NCI-H446 (cell line): ENCODE measurements at regions not wholly inside any gene's neighbourhood (a gene's known extent, or its start where the extent isn't known, plus 50 kb on each side); places are given as distances from the start of the nearest gene placed in this dataset.
A peak's percentile ranks its signal among the peaks of the same experiment; 100 is the strongest.
"Not testable (repeated sequence)": the region's sequence is repeated elsewhere in the genome, so short reads cannot be mapped to it uniquely, and the experiment has no call there.

Experiments
- DNase-seq, 2 experiments: peaks; one replicate each; lab custom pipeline; 2025; lab: John Stamatoyannopoulos, UW

DNA sequence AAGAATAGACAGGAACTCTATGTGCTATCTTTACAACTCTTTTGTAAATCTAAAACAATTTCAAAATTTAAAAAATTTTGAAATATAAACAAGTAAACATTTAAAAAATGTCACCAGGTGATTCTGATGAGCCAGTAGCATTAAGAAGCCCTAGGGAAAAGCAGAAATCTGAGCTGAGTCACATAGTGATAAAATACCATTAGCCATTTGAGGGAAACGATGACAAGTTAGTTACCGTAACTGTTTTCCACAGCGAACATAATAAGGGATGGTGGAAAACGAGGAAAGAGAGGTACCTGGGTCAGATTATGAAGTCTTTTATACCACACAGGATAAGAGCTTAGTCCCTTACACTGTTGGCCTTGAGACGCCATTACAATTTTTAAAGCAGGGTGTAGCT, 55.5 kb downstream of the PRR15 start:
- DNase-seq, result no peak

DNA sequence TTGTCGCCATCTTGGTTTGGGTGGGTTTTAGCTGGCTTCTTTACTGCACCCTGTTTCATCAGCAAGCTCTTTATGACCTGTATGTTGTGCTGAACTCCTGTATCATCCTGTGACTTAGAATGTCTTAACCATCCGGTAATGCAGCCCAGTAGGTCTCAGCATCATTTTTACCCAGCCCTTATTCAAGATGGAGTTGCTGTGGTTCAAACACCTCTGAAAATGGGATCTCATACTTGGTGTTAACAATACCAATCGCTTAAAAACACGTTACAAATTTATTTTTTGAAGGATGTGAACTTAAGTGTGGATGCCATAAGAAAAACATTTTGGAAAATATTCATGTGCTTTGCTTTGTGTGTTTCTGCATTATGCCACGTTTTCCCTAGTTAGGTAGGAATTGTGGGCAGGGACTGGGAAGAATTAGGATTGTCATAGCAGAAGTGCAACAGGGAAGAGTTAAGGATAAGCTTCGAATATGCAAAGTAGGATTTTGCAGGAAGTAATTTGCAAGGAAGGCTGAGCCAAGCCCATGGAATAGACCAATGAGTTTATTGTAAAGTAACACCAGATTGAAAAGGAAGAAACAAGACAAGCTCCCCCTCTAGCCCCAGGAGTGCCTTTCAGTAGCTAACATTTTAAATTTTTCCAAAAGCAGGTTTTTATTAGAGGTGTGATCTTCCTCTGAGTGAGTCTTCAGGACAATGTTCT, 56.4 kb downstream of the PRR15 start:
- DNase-seq, result no peak

DNA sequence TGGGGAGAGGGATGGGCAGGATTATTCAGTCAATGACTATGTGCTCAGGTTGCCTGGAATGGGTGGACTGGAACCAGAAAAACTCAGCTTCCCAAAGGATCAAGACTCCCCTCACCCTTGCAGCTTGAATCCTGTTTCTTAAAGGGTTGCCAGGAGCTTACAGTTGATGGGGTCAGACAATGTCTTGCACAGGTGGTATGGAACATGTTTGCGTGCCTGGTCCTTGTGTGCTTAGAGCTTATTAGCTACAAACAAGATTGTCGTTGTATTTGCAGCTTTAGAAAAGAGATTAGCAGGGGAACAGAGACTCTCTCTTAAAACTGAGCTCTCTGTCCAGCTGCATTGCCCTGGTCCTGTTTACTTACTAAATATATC, 56.9 kb downstream of the PRR15 start:
- no peak for DNase-seq

DNA sequence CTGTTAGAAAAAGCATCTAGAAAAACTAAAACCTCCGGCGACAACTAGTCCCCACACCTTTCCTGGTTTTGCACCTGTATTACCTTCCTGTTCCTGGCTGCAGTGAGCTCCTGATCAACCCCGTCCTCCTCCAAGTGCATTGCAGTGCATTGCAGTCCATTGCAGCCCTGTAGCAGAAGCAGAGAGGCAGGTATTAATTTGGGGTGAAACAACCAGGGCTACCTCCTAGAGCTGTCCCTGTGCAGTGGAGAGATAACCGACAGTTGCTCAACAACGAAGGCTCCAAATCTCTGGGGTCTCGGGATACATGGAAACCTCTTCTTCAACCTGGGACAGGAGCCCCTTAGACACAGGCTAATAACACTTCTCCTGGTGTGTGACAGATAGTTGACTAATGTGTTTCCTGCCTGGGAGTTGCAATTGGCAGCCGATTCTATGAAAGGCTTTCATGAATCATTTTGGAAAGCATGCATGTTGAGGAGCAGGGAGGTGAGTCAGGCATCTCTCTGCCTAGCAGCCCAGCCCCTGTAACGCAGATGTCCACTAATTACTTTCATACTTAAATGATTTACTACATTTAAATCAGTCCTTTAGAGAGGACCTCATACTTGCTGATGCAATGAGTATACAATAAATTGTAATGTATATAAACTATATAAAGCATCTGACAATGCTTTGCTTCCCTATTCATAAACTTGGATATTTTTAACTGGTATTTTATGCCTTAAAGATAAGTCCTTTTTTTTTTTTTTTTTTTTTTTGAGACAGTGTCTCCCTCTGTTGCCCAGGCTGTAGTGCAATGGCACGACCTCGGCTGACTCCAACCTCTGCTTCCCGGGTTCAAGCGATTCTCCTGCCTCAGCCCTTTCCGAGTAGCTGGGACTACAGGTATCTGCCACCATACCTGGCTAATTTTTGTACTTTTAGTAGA, 59.0 kb downstream of the PRR15 start:
- peak; percentile 18 to 60 for DNase-seq

DNA sequence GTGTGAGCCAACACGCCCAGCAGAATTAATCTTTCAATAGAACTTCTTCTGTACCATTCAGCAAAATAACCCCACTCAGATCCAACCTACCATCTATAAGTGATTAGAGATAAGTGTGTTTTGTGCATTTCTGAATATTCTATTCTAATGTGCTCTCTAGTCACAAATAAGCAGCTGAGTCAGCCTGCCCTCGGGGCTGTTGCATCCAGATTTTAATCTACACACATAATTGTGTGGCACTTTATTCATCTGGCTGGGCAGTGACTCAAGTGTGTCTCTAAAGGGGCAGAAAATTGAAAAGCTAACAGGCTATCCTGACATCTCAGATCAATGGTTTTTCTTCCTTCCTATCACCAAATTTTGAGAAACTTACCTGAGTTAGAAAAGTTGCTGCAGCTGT, 60.3 kb downstream of the PRR15 start:
- no peak for DNase-seq

DNA sequence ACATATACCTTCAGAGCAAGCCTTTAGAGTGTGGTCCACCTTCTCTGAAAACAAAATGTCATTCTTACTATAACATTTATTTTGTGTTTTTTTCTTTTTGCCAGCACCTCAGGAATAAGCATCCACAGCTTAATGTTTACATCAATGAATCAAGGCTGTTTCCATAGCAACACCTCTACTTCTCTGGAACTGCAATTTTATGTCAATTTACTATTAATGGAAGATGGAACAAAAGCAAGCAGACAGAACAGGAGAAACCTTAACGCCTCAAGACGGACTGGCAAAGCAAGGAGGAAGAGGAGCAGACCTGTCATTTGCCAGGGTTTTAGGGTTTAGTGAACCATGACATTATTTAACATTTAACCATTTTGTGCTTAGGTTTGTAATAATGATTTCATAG, 63.1 kb downstream of the PRR15 start:
- no peak for DNase-seq

DNA sequence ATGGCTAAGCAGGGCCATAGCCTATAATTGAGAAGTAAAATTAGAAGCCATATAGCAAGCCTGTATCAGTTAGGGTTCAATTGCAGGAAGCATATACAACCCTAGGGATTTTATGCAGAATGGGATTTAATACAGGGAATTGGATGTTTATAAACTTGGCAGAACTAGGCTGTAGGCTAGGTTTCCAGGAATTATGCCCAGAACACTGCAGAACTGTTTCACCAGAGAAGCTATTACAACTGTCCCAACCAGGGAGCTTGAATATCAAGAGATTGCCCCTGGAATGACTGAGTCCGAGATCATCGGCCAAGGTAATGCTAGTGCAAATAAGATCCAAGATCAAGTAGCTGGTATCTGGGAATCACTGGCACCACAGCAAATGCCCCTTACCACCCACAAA, 64.0 kb downstream of the PRR15 start:
- no peak for DNase-seq

DNA sequence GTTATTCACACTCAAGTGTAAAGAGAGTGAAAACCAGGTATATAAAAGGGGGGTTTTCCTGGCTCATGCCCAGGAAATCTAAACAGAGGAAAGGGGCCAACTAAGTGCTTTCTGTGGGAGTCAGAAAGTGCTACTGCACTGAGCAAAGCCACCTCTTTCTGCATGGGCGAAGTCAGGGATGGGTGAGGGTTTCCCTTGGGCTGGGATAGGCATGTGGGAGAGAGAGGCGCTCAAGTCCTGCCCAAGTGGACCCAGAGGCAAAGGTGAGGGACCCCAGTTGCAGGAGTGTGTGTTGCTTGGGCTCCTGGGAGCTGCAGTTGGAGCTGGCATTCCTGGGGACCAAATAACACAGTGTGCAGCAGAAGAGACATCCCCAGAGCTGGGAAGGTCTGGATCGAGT, 65.9 kb downstream of the PRR15 start:
- no peak for DNase-seq

DNA sequence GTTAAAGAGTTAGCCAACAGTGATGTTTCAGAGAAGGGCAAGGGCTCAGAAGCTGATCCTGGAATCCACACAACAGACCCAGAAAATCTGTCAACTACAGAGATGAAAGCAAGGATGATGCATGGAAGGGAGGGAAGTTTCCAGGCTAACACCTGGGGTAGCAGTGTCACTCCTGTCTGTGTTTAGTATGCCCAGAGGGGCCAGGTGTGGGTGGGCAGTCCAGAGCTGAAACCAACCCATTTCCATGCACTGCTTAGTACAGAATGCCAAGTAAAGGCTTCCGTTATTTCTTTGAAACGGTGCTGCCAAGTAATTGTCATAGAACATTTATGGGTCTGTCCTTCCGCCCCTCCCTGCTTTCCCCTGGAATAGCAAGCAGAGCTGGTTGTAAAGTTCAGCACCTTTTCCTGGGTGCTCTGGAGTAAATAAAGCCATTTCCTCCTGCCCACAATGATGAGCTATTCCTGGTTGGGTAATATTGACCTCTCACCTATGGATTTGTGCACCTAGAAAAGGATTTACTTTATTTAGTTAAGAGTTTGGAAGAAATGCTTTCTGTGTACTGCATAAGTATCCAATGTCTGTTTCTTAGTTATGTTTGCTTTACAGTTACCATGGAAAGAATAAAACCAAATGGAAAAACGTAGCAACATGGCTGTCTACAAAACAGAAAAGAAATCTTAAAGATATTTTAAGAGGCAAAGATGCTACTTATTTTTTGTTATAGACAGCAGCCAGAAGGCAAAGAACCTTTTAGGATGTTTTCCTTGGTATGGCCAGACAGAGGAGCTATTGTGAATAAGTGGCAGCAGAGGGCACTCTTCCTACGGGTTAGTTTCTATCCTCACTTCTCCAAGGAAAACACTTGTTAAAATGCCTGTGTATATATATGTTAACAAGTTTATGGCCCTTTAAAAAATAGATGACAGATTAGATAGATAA, 71.7 kb downstream of the PRR15 start:
- peak in 1 of 2 experiments; percentile 36 for DNase-seq

DNA sequence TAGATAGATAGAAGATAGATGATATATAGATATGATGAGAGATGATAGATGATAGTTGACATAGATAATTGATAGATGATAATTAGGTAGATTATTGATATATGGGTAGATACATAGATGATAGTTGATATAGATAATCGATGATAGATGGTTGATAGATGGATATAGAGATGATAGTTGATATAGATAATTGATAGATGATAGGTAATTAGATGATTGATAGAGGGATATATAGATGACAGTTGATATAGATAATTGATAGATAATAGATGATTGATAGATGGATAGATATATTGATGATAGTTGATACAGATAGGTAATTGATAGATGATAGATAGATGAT, 72.3 kb downstream of the PRR15 start:
- DNase-seq, result no peak

DNA sequence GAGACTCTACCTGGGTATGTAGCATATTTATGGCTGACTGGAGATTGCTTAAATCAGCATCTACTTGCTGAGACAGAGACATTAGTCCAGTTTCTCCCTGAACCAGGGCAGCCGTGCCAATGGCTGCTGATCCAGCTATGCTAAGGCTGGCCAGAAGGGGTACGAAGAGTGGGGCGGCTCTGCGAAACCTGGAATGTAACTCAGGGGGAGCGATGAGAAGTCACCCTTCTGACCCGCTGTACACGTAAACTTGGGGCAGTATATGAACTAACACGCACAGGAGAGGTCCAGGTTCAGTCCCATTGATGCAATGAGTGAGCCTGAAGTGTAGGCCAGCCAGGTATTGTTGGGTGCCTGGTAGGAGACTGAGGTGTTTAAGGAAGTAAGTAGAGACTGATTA, 73.7 kb downstream of the PRR15 start:
- no peak for DNase-seq

DNA sequence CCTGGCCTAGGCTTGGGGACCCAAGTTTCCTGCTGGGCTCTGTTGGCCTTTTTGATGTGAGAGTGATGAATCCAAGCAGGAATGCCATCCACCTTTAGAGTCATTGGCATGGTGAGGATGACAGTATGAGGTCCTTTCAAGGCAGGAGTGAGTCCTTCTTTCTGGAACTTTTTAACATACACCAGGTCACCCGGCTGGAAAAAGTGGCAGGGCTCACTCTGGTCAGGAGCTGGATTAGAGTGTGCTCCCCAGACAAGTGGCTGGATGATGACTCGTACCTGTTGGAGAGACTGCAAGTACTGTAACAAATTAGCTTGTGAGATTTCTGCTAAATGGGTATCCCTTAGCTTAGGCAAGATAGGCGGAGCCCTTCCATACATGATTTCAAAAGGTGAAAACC, 75.2 kb downstream of the PRR15 start:
- not testable (repeated sequence) for DNase-seq

DNA sequence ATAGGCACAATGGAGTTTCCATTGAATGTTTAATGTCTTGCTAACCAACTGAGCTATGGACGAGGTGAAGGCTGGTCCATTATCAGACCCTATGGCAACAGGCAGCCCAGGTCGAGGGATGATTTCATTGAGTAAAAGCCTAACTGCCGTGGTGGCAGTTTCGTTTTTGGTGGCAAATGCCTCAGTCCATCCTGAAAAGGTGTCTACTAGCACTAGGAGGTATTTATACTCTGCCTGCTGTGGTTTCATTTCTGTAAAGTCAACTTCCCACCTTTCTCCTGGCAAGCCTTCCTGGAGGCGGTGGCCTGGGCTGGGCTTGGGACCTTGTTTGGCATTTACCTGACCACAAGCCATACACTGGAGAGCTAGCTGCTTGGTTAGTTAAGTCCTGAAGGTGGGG, 75.8 kb downstream of the PRR15 start:
- no peak for DNase-seq

DNA sequence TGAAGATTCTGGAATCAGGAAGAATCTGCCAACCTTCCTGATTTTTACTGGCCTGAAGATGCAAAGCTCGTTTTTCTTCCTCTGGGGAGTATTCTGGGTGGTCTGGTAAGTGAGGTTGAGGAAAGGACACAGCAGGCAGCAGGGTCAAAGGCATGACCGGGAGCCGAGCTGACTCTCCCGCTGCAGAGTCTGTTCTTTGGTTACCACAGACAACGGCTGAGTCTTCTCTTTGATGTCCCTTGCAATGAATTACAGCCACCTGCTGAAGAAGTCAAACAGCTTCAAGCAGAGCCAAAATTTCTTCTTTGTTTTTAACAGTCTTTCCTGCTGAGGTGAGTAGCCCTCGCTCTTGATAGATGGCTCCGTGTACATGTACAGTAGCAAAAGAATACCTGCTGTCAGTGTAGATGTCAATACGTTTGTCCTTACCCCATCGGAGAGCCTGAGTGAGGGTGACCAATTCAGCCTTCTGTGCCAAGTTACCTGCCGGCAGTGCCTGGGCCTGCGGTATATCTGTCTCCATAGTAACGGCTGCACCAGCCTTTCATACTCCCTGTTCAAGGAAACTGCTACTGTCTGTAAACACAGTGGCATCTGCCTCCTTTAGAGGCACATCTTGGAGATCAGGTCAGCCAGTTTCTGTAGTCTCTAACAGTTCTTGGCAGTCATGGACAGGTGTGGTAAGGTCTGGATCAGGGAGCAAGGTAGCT, 76.4 kb downstream of the PRR15 start:
- no peak for DNase-seq

DNA sequence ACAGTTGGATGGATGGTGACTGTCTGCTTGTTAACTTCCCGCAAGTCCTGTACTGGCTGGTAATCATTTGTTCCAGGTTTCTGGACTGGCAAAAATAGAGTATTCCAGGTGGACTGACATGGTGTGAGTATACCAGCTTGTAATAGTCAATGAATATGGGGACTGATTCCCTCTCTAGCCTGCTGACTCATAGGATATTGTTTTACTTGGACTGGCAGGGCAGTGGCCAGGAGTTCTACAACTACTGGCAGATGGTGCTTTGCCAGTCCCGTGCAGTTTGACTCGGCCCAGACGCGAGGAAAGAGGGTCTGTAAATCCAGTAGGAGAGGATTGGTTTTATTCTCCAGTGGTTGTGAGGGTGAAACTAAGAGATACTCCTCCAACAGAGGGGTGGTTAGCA, 78.0 kb downstream of the PRR15 start:
- no peak for DNase-seq

DNA sequence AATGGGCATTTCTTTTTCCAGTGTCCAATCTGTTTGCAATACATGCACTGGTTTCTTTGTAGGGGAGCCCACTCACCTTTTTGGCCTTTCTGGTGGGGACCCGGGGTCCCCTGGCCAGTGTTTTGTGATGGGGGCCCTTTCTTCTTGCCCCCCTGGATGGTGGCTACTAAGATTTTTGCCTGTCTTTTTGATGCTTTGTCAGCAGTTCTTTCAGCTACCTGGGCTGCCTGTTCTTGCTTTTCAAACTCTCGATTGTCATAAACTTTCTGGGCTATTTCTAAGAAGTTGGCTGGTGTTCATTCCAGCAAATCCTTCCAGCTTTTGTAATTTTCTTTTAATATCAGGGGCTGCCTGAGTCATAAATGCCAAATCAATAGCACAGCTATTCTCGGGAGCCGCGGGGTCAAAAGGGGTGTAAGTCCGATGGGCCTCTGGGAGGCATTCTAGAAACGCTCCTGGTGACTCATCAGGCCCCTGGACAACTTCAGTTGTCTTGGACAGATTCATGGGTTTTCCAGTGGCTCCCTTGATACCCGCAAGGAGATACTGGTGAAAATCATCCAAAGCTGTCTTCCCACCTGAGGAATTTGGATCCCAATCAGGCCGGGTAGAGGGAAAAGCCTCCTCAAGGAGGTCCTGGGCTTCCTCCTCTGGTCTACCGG, 79.0 kb downstream of the PRR15 start:
- no peak for DNase-seq

DNA sequence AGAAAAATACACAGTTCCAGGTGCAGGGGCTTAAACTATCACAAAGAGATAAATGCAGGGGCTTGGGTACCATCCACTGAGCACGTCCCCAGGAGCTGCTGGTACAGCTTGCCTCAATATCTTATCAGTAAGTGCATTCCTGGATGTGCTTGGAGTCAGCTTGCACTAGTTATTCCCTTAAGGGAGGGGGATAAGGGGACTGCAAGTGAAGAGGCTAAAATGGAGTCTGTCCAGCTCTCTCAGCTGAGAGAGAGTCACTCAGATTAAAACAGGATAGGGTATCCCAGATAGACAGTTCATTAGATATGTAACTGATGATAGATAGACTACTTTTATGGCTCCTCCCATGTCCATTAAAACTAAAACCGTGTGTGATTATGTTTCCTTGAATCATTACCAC, 82.5 kb downstream of the PRR15 start:
- DNase-seq, result not testable (repeated sequence)

DNA sequence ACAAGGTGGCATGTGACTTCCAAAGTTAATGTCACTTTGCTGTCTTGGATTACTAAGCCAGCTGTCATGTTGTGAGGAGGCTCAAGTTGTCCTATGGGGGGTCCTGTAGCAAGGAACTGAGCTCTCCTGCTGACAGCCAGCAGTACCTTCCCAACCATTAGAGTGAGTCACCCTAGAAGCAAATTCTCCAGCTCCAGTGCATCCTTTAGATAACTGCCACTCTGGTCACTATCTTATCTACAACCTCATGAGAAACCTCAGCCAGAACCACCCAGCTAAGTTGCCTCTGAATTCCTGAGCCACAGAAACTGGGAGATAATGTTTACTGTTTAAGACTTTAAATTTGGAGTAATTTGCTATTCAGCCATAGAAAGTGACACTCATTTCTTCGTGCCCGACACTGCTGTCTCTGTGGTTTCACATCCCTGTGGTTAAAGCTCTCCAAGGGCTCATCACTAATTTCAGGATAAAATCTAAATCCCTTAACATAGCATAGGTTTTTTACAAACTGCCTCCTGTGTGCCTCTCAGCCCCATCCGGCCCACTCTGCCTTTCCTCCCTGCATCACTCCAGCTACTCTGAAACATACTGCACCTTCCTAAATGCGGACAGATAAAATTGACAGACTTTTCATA, 83.5 kb downstream of the PRR15 start:
- no peak for DNase-seq

DNA sequence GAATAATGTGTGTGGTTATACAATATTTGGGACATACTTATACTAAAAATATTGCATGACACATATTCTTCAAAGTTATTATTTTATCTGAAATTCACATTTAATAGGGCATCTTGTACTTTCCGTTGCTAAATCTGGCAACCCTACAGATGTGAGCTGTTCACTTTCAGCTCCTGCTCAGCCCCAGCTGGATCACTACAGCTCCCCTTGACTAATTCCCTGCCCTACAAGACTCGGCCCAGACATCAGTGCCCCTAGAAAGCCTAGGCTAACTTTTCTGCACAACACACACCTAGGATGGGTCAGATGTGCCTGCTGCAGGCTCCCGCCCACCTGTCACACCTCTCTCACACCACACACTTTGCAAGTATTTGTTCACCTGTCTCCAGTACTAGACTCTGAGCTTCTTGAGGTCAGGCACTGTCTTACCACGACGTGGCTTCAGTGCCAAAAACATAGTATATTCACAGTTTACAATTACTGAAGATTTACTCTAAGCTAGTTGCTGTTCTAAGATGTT, 84.1 kb downstream of the PRR15 start:
- DNase-seq, result not testable (repeated sequence)

DNA sequence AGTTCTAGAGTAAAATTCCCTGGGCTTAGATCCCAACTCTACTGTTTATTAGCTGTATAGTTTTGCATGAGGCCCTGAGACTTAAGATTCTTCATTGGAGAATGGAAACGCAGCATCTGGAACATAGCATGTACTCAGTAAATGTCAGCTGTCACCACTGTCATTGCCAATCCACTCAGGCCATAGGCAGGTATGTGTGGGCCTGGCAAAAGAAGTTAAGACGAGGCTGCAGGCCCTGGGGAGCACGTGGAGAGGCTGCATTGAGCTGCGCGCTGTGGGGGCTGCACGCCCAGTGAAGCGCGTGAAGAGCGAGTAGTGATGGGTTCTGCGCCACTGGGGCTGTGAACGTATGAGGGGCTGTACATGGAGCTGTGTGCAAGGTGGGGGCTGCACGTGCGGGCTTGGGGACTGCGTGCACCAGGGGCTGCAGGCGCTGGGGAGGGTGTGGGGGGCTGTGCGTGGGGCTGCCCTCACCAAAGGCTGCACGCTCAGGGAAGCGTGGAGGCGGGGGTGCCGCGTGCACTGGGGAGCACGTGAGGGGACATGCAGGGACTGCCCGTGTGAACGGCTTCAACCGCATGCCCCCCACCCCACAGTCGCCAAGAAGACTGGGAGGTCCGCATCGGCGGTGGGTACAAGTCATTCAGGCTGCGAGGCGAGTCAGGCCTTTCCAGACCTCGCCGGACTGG, 85.5 kb downstream of the PRR15 start:
- no peak for DNase-seq
